ENCODE measurements at regions not wholly inside any gene's neighbourhood (a gene's known extent, or its start where the extent isn't known, plus 50 kb on each side); places are given as distances from the start of the nearest gene placed in this dataset.

GRCh38 chr9:87084407-87084806 is 137.1 kb upstream of the GAS1 start:
- TF ChIP-seq EZH2 (IDR thresholded peaks at IDR 0.05; ENCODE audit: insufficient read depth, poor library complexity, severe bottlenecking) (no peak), EZH2phosphoT487 (IDR thresholded peaks at IDR 0.05; ENCODE audit: insufficient read depth, low read depth) (no peak)
